ENCODE measurements at regions not wholly inside any gene's neighbourhood (a gene's known extent, or its start where the extent isn't known, plus 50 kb on each side); places are given as distances from the start of the nearest gene placed in this dataset.

DNA sequence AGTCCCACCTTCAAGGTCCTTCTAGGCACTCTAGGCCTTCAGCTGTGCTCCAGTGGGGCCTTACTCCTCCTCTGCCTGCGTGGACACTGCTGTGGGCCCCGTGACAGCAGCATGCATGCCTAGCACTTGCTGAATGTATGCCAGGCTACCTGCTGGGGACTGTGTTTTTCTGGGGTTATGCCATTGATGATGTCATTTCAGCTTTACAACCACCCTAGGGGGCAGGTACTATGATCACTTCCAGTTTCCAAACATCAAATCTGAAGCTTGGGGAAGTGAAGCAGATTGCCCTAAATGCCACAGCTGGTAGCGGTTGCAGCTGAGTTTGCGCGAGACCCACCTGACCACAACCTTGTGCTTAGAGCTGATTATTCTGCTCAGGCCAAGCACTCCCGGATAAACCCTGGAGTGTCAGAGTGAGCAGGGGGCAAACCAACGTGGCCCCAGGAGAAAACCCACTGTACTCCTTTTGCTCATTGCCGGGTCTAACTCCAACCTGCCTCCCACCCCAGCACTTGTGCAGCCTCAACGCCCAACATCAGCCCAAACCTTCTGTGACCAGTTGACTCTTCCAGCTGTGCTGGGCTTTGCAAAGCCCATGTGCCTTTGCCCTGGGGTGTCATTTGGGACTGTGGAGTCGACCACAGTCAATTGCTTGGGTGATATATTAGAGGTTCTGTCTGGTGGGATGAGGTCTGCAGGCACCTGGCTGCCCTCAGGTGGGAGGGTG, 168.4 kb downstream of the ENGASE start:
- Histone ChIP-seq H3K4me3 (ENCODE audit: low read length) (no peak overlapping the region), H3K27me3 (ENCODE audit: low read length) (no peaks in the 10 kb centered on the region), H3K9ac (ENCODE audit: low read length) (no peak overlapping the region), H4K20me1 (ENCODE audit: insufficient read depth, low read depth, low read length) (no peaks in the 10 kb centered on the region), H3K27ac (ENCODE audit: low read length) (no peak overlapping the region), H3K4me1 (ENCODE audit: low read length) (no peaks in the 10 kb centered on the region), H3K36me3 (ENCODE audit: insufficient read depth, low read length) (no peaks in the 10 kb centered on the region), H2AFZ (ENCODE audit: low read length) (no peak overlapping the region), H3K79me2 (ENCODE audit: low read length) (no peaks in the 10 kb centered on the region), H3K4me2 (ENCODE audit: low read depth, low read length, poor library complexity, severe bottlenecking) (no peak overlapping the region), H3K9me3 (ENCODE audit: low read length) (no peaks in the 10 kb centered on the region), H3K9me2 (replicated peaks; ENCODE audit: insufficient read depth, low read length) (no peaks in the 10 kb centered on the region)
- no peak for DNase-seq

DNA sequence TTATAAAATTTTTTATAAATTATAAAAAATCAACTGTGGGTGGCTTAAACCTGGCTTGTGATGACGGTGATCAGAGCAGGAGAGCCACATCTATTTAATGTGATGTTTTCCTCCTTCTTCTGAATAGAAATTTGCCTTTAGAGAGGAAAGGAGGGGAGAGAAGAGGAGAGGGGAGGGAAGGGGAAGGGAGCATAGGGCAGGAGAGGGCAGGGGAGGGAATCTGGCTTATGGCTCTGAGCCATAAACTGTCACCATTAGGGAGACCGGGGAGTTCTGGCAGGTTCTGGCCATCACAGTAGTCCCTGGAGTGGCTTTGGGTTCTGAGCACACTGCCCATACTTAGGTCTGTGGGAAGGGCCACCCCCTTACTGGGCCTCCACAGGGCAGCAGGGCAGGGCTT, 167.8 kb downstream of the ENGASE start:
- Histone ChIP-seq H3K9me3 (ENCODE audit: low read length) (no peaks in the 10 kb centered on the region), H3K4me2 (ENCODE audit: low read depth, low read length, poor library complexity, severe bottlenecking) (no peak overlapping the region), H3K9ac (ENCODE audit: low read length) (no peak overlapping the region), H3K27me3 (ENCODE audit: low read length) (no peaks in the 10 kb centered on the region), H3K4me3 (ENCODE audit: low read length) (no peak overlapping the region), H3K36me3 (ENCODE audit: insufficient read depth, low read length) (no peaks in the 10 kb centered on the region), H4K20me1 (ENCODE audit: insufficient read depth, low read depth, low read length) (no peaks in the 10 kb centered on the region), H3K27ac (ENCODE audit: low read length) (no peak overlapping the region), H3K4me1 (ENCODE audit: low read length) (no peaks in the 10 kb centered on the region), H3K79me2 (ENCODE audit: low read length) (no peaks in the 10 kb centered on the region), H3K9me2 (replicated peaks; ENCODE audit: insufficient read depth, low read length) (no peaks in the 10 kb centered on the region), H2AFZ (ENCODE audit: low read length) (no peak overlapping the region)
- no peak for DNase-seq

DNA sequence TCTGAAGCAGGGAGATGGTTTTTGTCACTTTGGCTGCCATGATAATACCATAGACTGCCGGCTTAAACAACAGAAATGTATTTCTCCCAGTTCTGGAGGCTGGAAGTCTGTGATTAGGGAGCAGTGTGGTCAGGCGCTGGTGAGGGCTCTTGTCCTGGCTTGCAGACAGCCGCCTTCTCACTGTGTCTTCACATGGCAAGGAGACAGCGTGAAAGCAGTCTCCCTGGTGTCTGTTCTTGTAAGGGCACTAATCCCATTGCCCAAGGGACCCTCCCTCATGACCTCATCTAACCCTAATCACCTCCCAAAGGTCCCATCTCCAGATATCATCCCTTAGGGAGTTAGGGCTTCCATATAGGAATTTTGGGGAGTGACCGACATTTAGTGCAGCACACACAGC, 167.0 kb downstream of the ENGASE start:
- no peak for DNase-seq

DNA sequence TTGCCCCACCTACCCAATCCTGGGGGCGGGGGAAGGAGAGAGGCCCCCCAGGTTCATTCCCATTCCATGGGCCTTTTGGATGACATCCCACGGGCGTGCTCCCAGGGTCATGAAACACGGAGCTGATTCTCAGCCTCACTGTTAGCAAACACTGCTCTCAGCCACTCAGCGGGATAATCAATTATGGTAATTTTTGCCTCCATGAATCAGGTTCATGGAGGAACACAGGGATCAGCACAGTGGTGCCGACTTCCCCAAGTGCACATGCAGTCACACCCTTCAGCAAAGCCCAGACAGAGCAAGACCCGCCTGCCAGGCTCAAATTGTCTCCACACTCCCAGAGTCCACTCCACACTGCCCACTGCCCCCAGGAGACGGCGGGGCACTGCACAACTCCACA, 164.6 kb downstream of the ENGASE start:
- Histone ChIP-seq H4K20me1 (ENCODE audit: insufficient read depth, low read depth, low read length) (no peaks in the 10 kb centered on the region), H3K4me2 (ENCODE audit: low read depth, low read length, poor library complexity, severe bottlenecking) (no peak overlapping the region), H3K4me3 (ENCODE audit: low read length) (no peak overlapping the region), H3K9ac (ENCODE audit: low read length) (no peak overlapping the region), H3K27me3 (ENCODE audit: low read length) (no peaks in the 10 kb centered on the region), H3K4me1 (ENCODE audit: low read length) (no peaks in the 10 kb centered on the region), H3K9me3 (ENCODE audit: low read length) (no peaks in the 10 kb centered on the region), H3K79me2 (ENCODE audit: low read length) (no peaks in the 10 kb centered on the region), H3K27ac (ENCODE audit: low read length) (no peak overlapping the region), H3K9me2 (replicated peaks; ENCODE audit: insufficient read depth, low read length) (no peaks in the 10 kb centered on the region), H3K36me3 (ENCODE audit: insufficient read depth, low read length) (no peaks in the 10 kb centered on the region), H2AFZ (ENCODE audit: low read length) (no peak overlapping the region)
- DNase-seq: no peak

More for the DNA sequence above, 167.0 kb downstream of the ENGASE start:
- Histone ChIP-seq H3K9me2 (replicated peaks; ENCODE audit: insufficient read depth, low read length) (no peaks in the 10 kb centered on the region), H2AFZ (ENCODE audit: low read length) (no peak overlapping the region), H3K79me2 (ENCODE audit: low read length) (no peaks in the 10 kb centered on the region), H3K9ac (ENCODE audit: low read length) (no peak overlapping the region), H3K27ac (ENCODE audit: low read length) (no peak overlapping the region), H3K4me2 (ENCODE audit: low read depth, low read length, poor library complexity, severe bottlenecking) (no peak overlapping the region), H3K4me1 (ENCODE audit: low read length) (no peaks in the 10 kb centered on the region), H3K27me3 (ENCODE audit: low read length) (no peaks in the 10 kb centered on the region), H3K4me3 (ENCODE audit: low read length) (no peak overlapping the region), H4K20me1 (ENCODE audit: insufficient read depth, low read depth, low read length) (no peaks in the 10 kb centered on the region), H3K36me3 (ENCODE audit: insufficient read depth, low read length) (no peaks in the 10 kb centered on the region), H3K9me3 (ENCODE audit: low read length) (no peaks in the 10 kb centered on the region)

DNA sequence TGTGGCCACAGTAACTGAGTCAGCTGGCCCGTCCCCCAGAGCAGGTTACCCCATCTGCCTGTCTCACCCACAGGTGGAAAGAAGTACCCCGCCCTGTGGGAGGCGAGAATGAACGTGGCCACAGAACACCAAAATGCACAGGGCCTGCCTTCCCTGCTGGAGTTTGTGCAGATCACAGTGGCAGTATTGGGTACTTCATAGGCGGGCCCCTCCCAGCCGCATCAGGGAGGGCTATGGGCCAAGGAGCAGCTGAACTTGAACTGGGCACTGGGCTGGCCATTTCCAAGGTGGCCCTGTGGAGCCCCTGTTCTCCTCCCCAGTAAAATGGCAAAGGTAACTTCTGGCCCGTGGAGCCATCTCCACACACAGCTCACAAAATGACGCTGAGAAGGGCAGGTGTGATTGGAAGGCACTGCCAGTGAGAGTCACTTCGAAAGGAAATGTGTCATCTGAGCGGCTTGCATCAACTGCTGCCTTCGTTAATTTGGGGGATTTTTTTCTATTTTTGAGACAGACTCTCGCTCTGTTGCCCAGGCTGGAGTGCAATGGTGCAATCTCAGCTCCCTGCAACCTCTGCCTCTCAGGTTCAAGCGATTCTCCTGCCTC, 162.9 kb downstream of the ENGASE start:
- Histone ChIP-seq H4K20me1 (ENCODE audit: insufficient read depth, low read depth, low read length) (no peaks in the 10 kb centered on the region), H3K4me2 (ENCODE audit: low read depth, low read length, poor library complexity, severe bottlenecking) (no peak overlapping the region), H3K27ac (ENCODE audit: low read length) (no peak overlapping the region), H3K36me3 (ENCODE audit: insufficient read depth, low read length) (no peaks in the 10 kb centered on the region), H2AFZ (ENCODE audit: low read length) (no peak overlapping the region), H3K9ac (ENCODE audit: low read length) (no peak overlapping the region), H3K4me1 (ENCODE audit: low read length) (no peaks in the 10 kb centered on the region), H3K79me2 (ENCODE audit: low read length) (no peaks in the 10 kb centered on the region), H3K4me3 (ENCODE audit: low read length) (no peak overlapping the region), H3K9me3 (ENCODE audit: low read length) (no peaks in the 10 kb centered on the region), H3K9me2 (replicated peaks; ENCODE audit: insufficient read depth, low read length) (no peaks in the 10 kb centered on the region), H3K27me3 (ENCODE audit: low read length) (no peaks in the 10 kb centered on the region)
- DNase-seq: no peak

DNA sequence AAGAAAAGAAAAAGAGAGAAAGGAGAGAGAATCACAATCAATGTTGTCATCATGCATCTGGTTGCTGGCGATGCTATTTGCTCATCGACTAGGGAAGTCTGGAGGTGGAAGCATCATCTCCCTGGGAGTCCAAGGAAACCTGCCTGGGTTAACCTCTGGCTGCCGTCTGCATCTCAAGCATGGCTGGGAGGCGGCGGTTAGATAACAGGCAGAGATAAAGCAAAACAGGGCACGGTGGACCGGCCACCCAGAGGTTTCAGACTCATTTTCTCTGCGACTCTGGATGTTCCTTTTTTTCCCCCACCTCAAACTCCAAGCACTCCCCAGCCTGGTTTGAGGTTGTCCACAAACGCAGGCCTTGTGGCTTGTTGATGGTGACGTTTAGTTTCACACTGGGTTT, 161.2 kb downstream of the ENGASE start:
- Histone ChIP-seq H3K4me1 (ENCODE audit: low read length) (no peaks in the 10 kb centered on the region), H4K20me1 (ENCODE audit: insufficient read depth, low read depth, low read length) (no peaks in the 10 kb centered on the region), H3K27ac (ENCODE audit: low read length) (no peak overlapping the region), H3K36me3 (ENCODE audit: insufficient read depth, low read length) (no peaks in the 10 kb centered on the region), H3K4me3 (ENCODE audit: low read length) (no peak overlapping the region), H3K79me2 (ENCODE audit: low read length) (no peaks in the 10 kb centered on the region), H3K9me2 (replicated peaks; ENCODE audit: insufficient read depth, low read length) (no peaks in the 10 kb centered on the region), H3K9ac (ENCODE audit: low read length) (no peak overlapping the region), H3K27me3 (ENCODE audit: low read length) (no peaks in the 10 kb centered on the region), H2AFZ (ENCODE audit: low read length) (no peak overlapping the region), H3K9me3 (ENCODE audit: low read length) (no peaks in the 10 kb centered on the region), H3K4me2 (ENCODE audit: low read depth, low read length, poor library complexity, severe bottlenecking) (no peak overlapping the region)
- no peak for DNase-seq

DNA sequence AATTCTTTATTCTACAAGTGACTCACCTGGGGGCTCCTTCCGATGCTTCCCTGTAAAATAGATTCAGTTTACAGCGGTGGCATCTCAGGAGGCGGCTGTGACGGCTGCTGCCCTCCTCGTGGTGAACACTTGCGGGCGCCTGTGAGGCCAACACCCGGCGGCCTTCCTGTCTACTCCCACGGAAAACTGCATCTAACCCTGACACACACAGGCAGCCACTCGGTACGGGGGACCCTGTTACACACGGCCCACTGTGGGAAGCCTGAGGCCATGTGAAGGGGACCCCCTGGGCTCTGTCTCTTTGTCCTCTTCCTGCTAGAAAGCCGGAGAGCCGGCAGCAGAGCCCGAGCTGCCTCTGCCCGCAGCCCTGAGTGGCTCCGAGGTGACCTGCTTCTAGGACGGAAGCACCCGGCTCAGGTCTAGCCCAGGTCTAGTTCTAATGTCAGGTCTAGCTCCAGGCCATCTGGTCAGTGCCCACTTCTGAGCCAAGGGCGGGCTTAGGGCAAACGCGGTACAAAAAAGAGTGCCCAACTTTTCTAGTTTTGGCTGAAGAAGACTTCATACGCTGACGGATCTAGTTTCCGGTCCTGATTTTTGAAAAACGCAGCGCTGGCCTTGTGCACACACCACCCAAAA, 159.4 kb downstream of the ENGASE start:
- no peaks in the 10 kb centered on the region for H4K20me1 ChIP-seq (ENCODE audit: insufficient read depth, low read depth, low read length)
- no peak overlapping the region for H3K4me3 ChIP-seq (ENCODE audit: low read length)
- no peak overlapping the region for H3K9ac ChIP-seq (ENCODE audit: low read length)
- H2AFZ ChIP-seq (ENCODE audit: low read length): no peak overlapping the region
- no peaks in the 10 kb centered on the region for H3K9me2 ChIP-seq (replicated peaks; ENCODE audit: insufficient read depth, low read length)
- no peak overlapping the region for H3K27ac ChIP-seq (ENCODE audit: low read length)
- no peak for DNase-seq
- H3K79me2 ChIP-seq (ENCODE audit: low read length): no peaks in the 10 kb centered on the region
- H3K9me3 ChIP-seq (ENCODE audit: low read length): no peaks in the 10 kb centered on the region
- H3K36me3 ChIP-seq (ENCODE audit: insufficient read depth, low read length): no peaks in the 10 kb centered on the region
- H3K4me2 ChIP-seq (ENCODE audit: low read depth, low read length, poor library complexity, severe bottlenecking): no peak overlapping the region
- no peaks in the 10 kb centered on the region for H3K4me1 ChIP-seq (ENCODE audit: low read length)
- no peaks in the 10 kb centered on the region for H3K27me3 ChIP-seq (ENCODE audit: low read length)

DNA sequence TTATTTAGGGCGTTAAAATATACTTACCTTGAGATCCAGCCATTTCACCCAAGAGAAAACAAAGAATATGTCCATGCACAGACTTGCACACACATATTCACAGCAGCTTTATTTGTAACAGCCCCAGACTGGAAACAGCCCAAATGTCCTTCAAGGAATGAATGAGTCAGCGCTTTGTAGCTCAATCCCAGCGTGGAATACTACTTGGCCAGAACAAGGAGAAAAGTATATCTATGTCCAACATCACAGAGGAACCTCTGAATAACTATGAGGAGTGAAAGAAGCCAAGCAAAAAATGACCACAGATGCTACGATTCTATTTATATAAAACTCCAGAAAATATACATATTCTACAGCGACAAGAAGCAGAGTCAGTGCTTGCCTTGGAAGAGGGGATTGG, 158.3 kb downstream of the ENGASE start:
- H3K79me2 ChIP-seq (ENCODE audit: low read length): no peaks in the 10 kb centered on the region
- H3K4me2 ChIP-seq (ENCODE audit: low read depth, low read length, poor library complexity, severe bottlenecking): no peak overlapping the region
- H2AFZ ChIP-seq (ENCODE audit: low read length): no peak overlapping the region
- H3K9ac ChIP-seq (ENCODE audit: low read length): no peak overlapping the region
- no peaks in the 10 kb centered on the region for H3K36me3 ChIP-seq (ENCODE audit: insufficient read depth, low read length)
- H3K27me3 ChIP-seq (ENCODE audit: low read length): no peaks in the 10 kb centered on the region
- H3K9me2 ChIP-seq (replicated peaks; ENCODE audit: insufficient read depth, low read length): no peaks in the 10 kb centered on the region
- no peaks in the 10 kb centered on the region for H3K4me1 ChIP-seq (ENCODE audit: low read length)
- no peak overlapping the region for H3K27ac ChIP-seq (ENCODE audit: low read length)
- no peaks in the 10 kb centered on the region for H4K20me1 ChIP-seq (ENCODE audit: insufficient read depth, low read depth, low read length)
- no peak overlapping the region for H3K4me3 ChIP-seq (ENCODE audit: low read length)
- H3K9me3 ChIP-seq (ENCODE audit: low read length): no peaks in the 10 kb centered on the region
- DNase-seq: no peak
